B cell (primary cell): ENCODE measurements at regions not wholly inside any gene's neighbourhood (a gene's known extent, or its start where the extent isn't known, plus 50 kb on each side); places are given as distances from the start of the nearest gene placed in this dataset.

Experiments used
- ATAC-seq: fragments of 200-7000 bp; cut with Tn5 transposase; one replicate; pipeline ENCODE4 v1.10.0; 2021; ENCODE audit warnings: low read depth, mild to moderate bottlenecking, moderate number of reproducible peaks, moderate library complexity
- CTCF ChIA-PET: fragments of 350-600 bp; sonication (Branson Sonifier 250); formaldehyde crosslinking; loops from one replicate; lab custom pipeline; 2021; ENCODE audit warnings: antibody characterized with exemption, inconsistent platforms; lab: Charles Lee
- POLR2A ChIA-PET: fragments of 350-600 bp; sonication (Branson Sonifier 250); formaldehyde crosslinking; loops from one replicate; lab custom pipeline; 2021; ENCODE audit warnings: antibody characterized with exemption; lab: Charles Lee
- DNase-seq: peaks from one replicate; pipeline ENCODE4 v3.0.0; 2013
- H2AFZ ChIP-seq: 2 replicates; pipeline ENCODE4 v1.6.1; 2012; ENCODE audit warnings: mild to moderate bottlenecking, low read depth, low read length; ENCODE audit not compliant: insufficient read depth, poor library complexity, severe bottlenecking
- H3K27ac ChIP-seq, 2 donors: 1 replicate in 1 of 2; 2 replicates in 1 of 2; pipeline ENCODE4 v1.5.1; 2012 to 2013; ENCODE audit warnings: low read length in 2 of 2, mild to moderate bottlenecking in 2 of 2, moderate library complexity in 1 of 2
- H3K27me3 ChIP-seq, 4 experiments: fragments of 200-600 bp in 1 of 4; sonication (generic) in 1 of 4; replicated peaks in 1 of 4; 1 replicate in 2 of 4; 2 replicates in 2 of 4; pipeline versions ENCODE4 v1.6.1 to v1.7.0; 2013 to 2016; ENCODE audit warnings: low read length in 3 of 4, mild to moderate bottlenecking in 2 of 4, mixed read lengths in 1 of 4, moderate library complexity in 1 of 4; ENCODE audit not compliant: insufficient read depth in 4 of 4, control insufficient read depth in 3 of 4; ENCODE audit errors: control extremely low read depth in 1 of 4
- H3K36me3 ChIP-seq, 2 experiments: replicated peaks in 1 of 2; 1 replicate in 1 of 2; 2 replicates in 1 of 2; pipeline versions ENCODE4 v1.6.1 to v1.7.1; 2013; ENCODE audit warnings: low read length in 1 of 2; ENCODE audit not compliant: insufficient read depth in 2 of 2, control insufficient read depth in 1 of 2; ENCODE audit errors: control extremely low read depth in 1 of 2, extremely low read depth in 1 of 2
- H3K4me1 ChIP-seq, 2 donors: fragments of 200-600 bp in 1 of 2; sonication (generic) in 1 of 2; 1 replicate in 1 of 2; 2 replicates in 1 of 2; pipeline versions ENCODE4 v1.5.1 to v1.6.1; 2013 to 2017; ENCODE audit warnings: low read length in 2 of 2; ENCODE audit not compliant: control insufficient read depth in 2 of 2, insufficient read depth in 2 of 2
- H3K4me2 ChIP-seq: replicated peaks from 2 replicates; pipeline ENCODE3; 2012; ENCODE audit warnings: mild to moderate bottlenecking, low read depth, low read length; ENCODE audit not compliant: poor library complexity, severe bottlenecking
- H3K4me3 ChIP-seq, 5 experiments: fragments of 200-600 bp in 1 of 5; sonication (generic) in 1 of 5; 1 replicate in 3 of 5; 2 replicates in 2 of 5; pipeline versions ENCODE4 v1.5.1 to v1.7.0; 2011 to 2016; ENCODE audit warnings: low read length in 4 of 5, mild to moderate bottlenecking in 4 of 5, low read depth in 2 of 5, control low read depth in 1 of 5, moderate library complexity in 1 of 5; ENCODE audit not compliant: insufficient read depth in 1 of 5; ENCODE audit errors: control extremely low read depth in 1 of 5, extremely low read depth in 1 of 5
- H3K79me2 ChIP-seq: fragments of 200-600 bp; sonication (generic); one replicate; pipeline ENCODE4 v1.6.0; 2016; ENCODE audit warnings: low read length; ENCODE audit not compliant: control insufficient read depth, insufficient read depth
- H3K9ac ChIP-seq: fragments of 200-600 bp; sonication (generic); 2 replicates; pipeline ENCODE4 v1.6.1; 2017; ENCODE audit warnings: mild to moderate bottlenecking, low read length, moderate library complexity
- H3K9me3 ChIP-seq, 3 donors: one replicate each; pipeline versions ENCODE4 v1.6.1 to v1.7.1; 2013; ENCODE audit warnings: low read length in 2 of 3; ENCODE audit not compliant: control insufficient read depth in 2 of 3, insufficient read depth in 1 of 3; ENCODE audit errors: control extremely low read depth in 1 of 3
- H4K20me1 ChIP-seq: 2 replicates; pipeline ENCODE4 v1.6.0; 2012; ENCODE audit warnings: mild to moderate bottlenecking, low read length; ENCODE audit not compliant: insufficient read depth, control insufficient read depth, poor library complexity, severe bottlenecking
- H3K27ac Mint-ChIP-seq: one replicate; pipeline ENCODE4 v1.8.0; 2021; ENCODE audit warnings: mixed read lengths
- H3K27me3 Mint-ChIP-seq: one replicate; pipeline ENCODE4 v1.8.0; 2021; ENCODE audit warnings: mixed read lengths
- H3K4me1 Mint-ChIP-seq: one replicate; pipeline ENCODE4 v1.8.0; 2021; ENCODE audit warnings: mixed read lengths
- H3K4me3 Mint-ChIP-seq: one replicate; pipeline ENCODE4 v1.8.0; 2021; ENCODE audit warnings: mixed read lengths
- H3K9me3 Mint-ChIP-seq: one replicate; pipeline ENCODE4 v1.8.0; 2022; ENCODE audit warnings: mixed read lengths; ENCODE audit not compliant: insufficient read depth
- CTCF ChIP-seq: fragments of 200-600 bp; IDR thresholded peaks from one replicate; pipeline ENCODE4 v1.8.0; 2022; ENCODE audit warnings: antibody characterized with exemption, mild to moderate bottlenecking
- EZH2 ChIP-seq: IDR thresholded peaks from 2 replicates; pipeline ENCODE4 v1.6.1; 2012; ENCODE audit warnings: borderline replicate concordance, low read depth, mild to moderate bottlenecking, moderate library complexity, low read length; ENCODE audit not compliant: insufficient read depth, poor library complexity, severe bottlenecking
- WGBS: methylation state at CpG from one replicate; pipeline ENCODE4 v1.1.5; 2013; ENCODE audit warnings: missing lambda C conversion rate; ENCODE audit not compliant: insufficient coverage; 5-methylcytosine and 5-hydroxymethylcytosine counted together
- intact Hi-C: fragments of 100-400 bp; cut with micrococcal nuclease; formaldehyde crosslinking; loops from one replicate; pipeline ENCODE4 v1.10.0; 2022

GRCh38 chr4:138320030-138320429, 77.9 kb upstream of the SLC7A11 start:
- Mint-ChIP-seq H3K27ac (no peak overlapping the region), H3K4me1 (no peaks in the 10 kb centered on the region), H3K27me3 (no peaks in the 10 kb centered on the region), H3K4me3 (no peak overlapping the region), H3K9me3 (no peaks in the 10 kb centered on the region)
- H3K4me3 ChIP-seq = no peak overlapping the region
- ATAC-seq (no peak), DNase-seq (no peak)
- no peak overlapping the region for H3K27ac ChIP-seq
- H3K9me3 ChIP-seq = no peaks in the 10 kb centered on the region
- ChIA-PET POLR2A (no interaction called here), CTCF (no interaction called here)
- no peaks in the 10 kb centered on the region for H3K79me2 ChIP-seq
- TF ChIP-seq EZH2 (no peak), CTCF (no peak)
- H3K9ac ChIP-seq = no peak overlapping the region
- intact Hi-C loops = no loop called here
- H3K36me3 ChIP-seq = no peaks in the 10 kb centered on the region
- H3K27me3 ChIP-seq = no peaks in the 10 kb centered on the region
- no CpG with 5 or more reads among the region's 1 CpG for WGBS
- no peak overlapping the region for H2AFZ ChIP-seq
- no peak overlapping the region for H3K4me2 ChIP-seq
- no peaks in the 10 kb centered on the region for H3K4me1 ChIP-seq
- no peaks in the 10 kb centered on the region for H4K20me1 ChIP-seq

GRCh38 chr4:138317175-138317748, 75.1 kb upstream of the SLC7A11 start:
- Mint-ChIP-seq H3K27me3 (no peaks in the 10 kb centered on the region), H3K4me3 (no peak overlapping the region), H3K27ac (no peak overlapping the region), H3K9me3 (no peaks in the 10 kb centered on the region), H3K4me1 (no peaks in the 10 kb centered on the region)
- Histone ChIP-seq H3K4me3 (no peak overlapping the region), H3K4me1 (no peaks in the 10 kb centered on the region), H3K36me3 (no peaks in the 10 kb centered on the region), H3K27me3 (no peaks in the 10 kb centered on the region), H3K27ac (no peak overlapping the region), H2AFZ (no peak overlapping the region), H3K9ac (no peak overlapping the region), H3K4me2 (no peak overlapping the region), H3K9me3 (peaks cover 0 to 1% (median 0%) of the 10 kb centered on the region in 3 donors), H3K79me2 (no peaks in the 10 kb centered on the region), H4K20me1 (no peaks in the 10 kb centered on the region)
- ATAC-seq (no peak), DNase-seq (no peak)
- ChIA-PET POLR2A (no interaction called here), CTCF (no interaction called here)
- TF ChIP-seq EZH2 (no peak), CTCF (no peak)
- WGBS = 63% methylated on average over 2 of the region's 4 CpGs
- intact Hi-C loops = no loop called here
